HG02973 (cell line): ENCODE measurements at regions not wholly inside any gene's neighbourhood (a gene's known extent, or its start where the extent isn't known, plus 50 kb on each side); places are given as distances from the start of the nearest gene placed in this dataset.

Experiments used
- ATAC-seq: cut with Tn5 transposase; IDR thresholded peaks from one replicate; pipeline ENCODE4 v1.9.1; 2021; ENCODE audit warnings: moderate library complexity; ENCODE audit not compliant: unreplicated experiment

DNA sequence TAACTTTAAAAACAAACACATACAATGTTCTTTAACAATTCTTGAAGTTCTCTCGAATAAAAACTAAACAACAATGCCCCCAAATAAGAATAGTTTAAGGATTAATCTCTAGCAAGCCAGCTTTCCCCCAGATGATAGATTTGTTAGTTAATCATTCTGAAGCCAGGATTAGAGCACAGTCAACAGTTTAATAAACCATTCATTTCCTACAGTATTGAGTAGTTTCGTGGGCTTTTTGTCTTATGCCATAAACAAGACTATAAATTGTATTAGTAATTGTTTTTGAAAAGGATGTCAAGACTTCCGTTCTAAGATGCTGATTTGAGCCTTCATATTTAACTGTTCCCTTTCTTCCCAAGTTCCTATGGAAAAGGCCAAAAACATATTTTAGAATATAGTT, 136.6 kb downstream of the PIK3R1 start:
- no peak for ATAC-seq

DNA sequence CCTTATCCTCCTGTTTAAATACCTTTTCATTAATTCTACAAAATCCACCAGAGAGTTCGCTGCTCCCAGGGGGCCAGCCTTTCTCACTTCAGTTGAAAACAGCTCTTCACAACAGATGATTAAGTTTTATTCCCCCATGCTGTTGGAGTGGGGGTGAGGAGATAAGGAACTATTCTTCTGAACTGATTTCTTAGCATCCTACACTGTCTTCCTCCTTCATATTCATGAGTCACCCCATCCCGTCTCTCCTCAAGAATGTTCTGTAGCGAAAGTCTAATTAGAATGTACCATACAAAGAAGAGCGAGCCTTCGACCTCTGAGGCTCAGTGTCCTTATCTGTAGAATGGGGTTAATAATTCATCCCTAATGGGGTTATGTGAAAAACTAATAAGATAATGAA, 138.0 kb downstream of the PIK3R1 start:
- ATAC-seq = no peak

DNA sequence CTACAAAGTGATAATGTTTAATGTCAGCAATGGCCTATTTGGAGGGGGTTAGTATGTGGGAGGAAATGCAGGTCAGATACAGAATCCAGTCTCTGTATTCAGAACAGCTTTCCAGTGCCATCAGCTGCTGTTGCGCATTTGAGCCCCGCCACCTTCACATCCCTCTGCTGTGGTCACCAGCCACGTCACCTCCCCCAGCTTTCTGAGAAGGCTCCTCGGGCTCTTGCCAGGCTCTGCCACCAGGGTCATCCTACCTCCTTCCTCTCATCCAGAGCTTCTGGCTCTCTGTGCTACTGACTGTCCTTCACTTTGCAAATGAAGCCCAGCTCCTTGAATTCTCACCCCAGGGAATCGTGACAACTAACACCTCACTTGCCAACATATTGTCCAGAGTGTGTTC, 138.8 kb downstream of the PIK3R1 start:
- no peak for ATAC-seq

DNA sequence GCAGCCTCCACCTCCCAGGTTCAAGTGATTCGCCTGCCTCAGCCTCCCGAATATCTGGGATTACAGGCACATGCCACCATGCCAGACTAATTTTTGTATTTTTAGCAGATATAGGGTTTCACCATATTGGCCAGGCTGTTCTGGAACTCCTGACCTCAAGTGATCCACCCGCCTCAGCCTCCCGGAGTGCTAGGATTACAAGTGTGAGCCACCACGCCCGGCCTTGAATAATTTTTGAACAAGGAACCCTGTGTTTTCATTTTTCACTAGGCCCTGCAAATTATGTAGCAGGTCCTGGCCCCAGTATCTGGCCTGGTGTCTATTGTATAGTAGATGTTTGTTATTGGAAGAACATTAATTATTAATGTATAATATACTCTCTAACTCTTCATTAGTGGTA, 140.7 kb downstream of the PIK3R1 start:
- ATAC-seq = no peak

DNA sequence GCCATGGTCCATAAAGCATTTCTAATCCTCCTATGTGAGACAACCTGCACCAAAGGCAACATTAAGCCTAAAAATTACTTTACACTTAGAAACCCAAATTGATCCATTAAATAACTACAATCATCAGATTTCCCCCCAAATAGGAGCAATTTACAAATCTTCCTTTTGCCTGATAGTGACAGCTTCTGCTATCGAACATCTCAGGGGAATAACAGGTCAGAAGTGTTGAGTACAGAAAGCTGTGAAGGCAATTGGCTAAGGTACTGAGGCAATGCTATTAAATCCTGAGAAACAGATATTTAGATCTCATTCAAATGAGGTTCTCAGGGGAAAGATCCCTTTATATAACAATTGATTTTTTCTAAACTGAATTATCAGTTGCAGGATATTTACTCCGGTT, 141.1 kb downstream of the PIK3R1 start:
- no peak for ATAC-seq

DNA sequence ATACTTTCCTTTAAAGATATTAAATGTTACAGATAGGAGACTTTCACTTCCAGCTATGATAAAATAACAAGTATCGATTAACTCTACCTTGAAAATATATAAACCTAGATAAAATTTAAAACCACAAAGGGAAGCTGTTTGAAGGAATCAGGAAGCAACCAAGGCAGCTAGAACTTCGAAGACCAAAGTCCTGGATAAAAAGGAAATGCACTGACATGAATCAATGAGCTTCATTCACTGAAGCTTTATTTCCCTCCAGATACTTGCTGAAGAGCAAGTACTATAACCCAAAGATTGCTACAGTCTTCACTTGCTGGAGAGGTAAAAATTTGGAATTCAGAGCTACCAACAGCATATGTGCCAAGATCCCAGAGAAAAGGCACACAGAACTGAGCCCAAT, 144.1 kb downstream of the PIK3R1 start:
- no peak for ATAC-seq

DNA sequence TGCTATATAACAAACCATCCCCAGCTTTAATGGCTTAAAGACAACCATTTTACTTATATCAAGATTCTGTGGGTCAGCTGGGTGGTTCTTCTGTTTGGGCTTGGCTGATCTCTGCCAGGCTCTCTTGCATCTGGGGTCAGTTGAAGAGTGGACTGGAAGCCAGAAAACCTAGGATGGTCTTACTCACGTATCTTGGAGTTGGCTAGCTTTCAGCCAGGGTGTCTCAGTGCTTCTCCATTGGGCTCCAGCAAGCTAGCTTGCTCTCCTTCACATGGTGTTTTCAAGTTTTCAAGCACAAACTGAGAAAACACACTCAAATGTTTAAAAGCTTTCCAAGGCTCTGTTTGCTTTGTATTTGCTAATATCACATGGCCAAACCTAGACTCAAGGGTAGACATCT, 146.8 kb downstream of the PIK3R1 start:
- ATAC-seq = no peak

DNA sequence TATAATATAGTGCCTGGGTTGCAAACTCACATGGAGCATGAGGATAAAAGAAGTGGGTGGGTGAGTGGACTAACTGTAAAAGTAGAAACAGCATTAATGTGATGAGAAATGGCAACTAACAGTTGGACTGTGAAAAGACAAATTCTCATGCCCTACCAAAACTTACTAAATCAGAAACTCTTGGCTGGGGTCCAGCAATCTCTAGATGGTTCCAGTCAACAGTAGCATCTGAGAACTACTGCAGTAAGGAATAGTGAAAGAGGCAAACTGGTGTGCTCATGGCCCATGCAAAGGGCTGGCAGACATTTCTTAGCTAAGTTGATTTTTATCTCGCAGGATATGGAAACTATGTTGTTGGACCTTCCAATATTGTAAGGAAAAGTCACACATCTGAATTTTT, 150.3 kb downstream of the PIK3R1 start:
- ATAC-seq = no peak

DNA sequence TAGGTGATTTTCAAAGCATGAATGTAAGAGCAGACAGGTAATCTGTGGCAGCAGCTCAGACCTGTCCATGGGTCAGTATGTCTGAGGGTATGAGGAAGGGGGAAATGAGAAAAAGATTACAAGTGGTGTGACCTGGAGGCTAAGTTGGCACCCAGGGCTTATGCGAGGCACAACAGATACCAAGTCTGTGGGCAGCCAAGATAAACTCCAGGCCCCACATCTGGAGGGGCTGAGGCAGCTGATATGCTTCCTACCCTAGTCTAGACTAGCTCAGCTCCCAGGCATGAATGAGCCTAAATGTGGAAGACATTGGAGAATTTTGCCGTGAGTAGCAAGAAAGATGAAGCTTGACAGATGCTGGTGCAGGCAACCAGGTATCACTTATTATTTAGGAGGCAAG, 151.7 kb downstream of the PIK3R1 start:
- ATAC-seq = no peak

DNA sequence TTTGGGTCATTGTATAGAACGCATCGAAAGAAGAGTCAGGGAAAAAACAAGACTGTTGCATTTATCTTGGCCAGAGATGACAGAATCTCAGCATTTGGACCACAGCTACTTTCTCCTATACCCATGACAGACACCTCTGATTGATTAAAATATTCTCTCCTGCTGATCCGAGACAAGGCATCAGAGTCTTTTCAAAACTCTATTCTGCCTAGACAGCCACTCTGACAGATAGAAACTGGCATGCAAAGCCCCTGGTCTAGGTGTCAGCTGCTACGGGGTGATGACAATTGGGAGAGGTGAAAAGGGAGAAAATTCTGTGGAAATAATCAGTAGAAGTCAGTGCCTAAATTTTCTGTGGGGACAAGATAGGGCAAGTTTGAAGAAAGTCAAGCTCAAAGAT, 152.2 kb downstream of the PIK3R1 start:
- ATAC-seq = no peak

DNA sequence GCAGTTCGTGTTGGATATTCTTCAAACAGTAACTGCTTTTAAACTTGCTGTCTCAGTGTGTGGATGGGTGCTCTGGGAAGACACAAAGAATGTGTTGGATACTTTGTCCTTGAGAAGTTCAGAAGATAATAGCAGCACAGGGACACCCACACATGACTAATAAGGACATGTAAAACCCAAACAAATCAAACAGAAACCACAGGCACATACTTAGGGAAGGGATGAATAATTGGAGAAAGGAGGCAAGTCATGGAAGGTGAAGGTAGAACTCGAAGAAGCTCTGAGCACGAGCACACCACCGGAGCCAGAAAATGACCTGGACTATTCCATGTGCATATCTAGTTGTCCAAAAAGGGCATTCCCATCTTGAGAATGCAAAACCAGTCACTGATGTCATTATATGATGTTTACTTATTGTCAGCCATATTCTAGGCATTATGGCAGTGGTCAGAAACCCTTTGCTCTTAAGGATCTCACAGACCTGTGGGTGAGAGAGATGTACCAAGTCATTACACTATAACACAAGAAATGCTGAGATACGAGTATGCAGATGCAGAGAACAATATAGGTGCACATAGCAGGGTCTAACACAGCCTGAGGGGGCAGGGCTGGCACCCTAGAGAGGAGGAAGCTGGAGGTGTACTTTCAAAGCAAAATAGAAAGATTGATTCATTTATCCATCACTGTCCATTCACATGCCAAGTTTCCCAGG, 152.9 kb downstream of the PIK3R1 start:
- ATAC-seq = no peak

DNA sequence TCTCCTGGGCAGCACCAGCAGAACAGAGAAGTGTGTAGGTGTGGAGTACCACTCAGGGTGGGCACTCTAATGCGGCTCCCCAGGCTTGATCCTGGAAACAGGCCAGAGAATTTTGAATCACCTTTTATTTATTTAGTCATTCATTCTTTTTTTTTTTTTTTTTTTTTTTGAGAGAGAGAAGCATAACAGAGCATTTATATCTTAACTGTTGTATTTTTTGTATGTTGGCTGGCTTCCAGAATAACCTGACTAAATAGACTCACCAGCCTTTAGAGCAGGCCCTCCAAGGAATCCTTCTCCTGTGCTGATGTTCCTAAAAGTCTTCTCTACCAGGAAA, 153.4 kb downstream of the PIK3R1 start:
- peak; percentile 10 for ATAC-seq

DNA sequence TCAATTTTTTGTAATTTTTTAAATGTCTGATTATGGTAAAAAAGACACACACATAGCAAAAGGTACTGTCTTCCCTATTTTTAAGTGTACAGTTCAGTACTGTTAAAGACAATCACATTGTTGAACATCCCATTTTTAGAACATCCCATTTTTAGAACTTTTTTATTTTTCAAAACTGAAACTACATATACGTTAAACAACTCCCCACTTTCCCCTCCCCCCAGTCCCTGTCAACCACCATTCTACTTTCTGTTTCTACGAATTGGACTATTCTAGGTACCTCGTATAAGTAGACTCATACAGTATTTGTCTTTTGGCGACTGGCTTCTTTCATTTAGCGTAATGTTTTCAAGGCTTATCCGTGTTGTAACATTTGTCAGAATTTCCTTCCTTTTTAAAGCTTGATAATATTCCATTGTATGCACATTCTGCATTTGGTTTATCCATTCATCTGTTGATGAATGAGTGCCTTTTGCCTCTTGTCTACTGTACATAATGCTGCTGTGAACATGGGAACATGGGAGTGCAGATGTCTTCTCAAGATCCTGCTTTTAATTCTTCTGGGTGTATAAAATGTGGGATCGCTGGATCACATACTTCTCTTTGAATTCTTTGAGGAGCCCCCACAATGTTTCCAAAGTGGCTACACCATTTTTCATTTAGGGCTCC, 154.0 kb downstream of the PIK3R1 start:
- ATAC-seq = peak; percentile 82

DNA sequence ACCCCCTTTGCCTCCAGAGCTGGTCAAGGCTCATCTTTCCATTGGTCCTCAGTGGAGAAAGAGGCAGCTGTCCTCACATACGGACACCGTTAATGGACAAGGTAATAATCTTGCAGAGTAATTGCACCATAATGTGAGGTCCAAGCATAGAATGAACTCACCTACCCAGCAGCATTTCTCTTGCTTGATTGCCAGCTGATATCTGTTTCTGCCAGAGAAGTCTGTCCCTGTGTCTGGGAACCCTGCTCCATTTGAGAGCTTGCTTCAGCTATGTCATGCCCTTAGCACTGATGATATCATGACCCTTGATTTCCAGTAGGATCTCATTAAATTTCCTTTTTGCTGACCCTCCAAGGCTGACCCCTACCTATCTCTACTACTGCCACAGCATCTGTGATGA, 154.6 kb downstream of the PIK3R1 start:
- ATAC-seq = no peak

DNA sequence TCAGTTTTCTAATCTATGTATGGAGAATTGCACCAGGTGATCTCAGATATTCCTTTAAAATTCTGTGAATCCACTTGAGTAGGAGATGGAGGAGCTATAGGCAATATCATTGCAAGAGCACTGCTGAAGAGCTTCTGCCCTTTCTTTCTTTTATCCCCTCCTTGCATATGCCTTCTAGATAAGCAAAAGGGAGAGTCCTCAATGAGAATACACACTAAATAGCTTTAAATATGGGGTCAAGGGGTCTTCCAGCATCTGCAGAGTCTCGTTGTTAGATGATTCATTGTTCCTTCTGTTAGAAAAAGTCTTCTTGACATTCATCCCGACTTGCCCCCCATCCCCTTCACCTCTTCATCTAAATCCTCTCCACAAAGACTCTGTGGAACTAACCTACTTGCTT, 156.1 kb downstream of the PIK3R1 start:
- ATAC-seq = no peak

DNA sequence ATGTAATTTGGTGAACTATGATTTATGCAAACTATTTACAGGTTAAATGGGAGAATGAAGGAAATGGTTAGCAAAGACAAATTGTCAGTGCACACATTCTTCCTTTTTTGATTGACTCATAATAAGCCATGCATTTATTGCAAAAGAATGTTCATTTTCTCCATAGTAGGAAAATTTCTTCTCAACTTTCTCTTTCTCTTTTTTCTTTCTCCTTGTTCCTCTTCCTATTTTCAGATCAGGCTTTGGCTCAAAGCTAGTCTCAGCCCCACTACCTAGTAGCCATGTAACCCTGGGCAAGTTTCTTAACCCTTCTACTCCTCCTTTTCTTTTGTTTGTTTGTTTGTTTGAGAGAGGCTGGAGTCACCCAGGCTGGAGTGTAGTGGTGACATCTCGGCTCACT, 156.6 kb downstream of the PIK3R1 start:
- no peak for ATAC-seq

DNA sequence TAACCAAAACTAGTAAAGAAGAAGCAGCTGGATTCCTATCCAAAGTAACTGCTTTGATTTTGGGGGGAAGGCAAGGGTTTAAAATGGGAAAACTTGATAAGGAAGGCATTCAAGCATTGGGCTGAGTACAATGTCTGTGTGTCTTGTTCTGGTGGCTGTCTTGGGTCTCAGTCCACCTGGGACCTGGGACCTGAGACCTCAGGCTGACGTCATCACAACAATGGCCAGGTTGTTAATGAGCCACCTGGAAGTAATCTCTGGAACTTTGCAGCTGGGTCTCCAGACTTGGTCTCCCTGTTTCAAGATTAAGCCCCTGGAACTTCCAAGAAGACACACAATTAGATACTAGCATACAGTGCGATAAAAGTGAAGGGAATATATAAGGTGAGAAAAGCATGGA, 157.5 kb downstream of the PIK3R1 start:
- ATAC-seq = no peak

DNA sequence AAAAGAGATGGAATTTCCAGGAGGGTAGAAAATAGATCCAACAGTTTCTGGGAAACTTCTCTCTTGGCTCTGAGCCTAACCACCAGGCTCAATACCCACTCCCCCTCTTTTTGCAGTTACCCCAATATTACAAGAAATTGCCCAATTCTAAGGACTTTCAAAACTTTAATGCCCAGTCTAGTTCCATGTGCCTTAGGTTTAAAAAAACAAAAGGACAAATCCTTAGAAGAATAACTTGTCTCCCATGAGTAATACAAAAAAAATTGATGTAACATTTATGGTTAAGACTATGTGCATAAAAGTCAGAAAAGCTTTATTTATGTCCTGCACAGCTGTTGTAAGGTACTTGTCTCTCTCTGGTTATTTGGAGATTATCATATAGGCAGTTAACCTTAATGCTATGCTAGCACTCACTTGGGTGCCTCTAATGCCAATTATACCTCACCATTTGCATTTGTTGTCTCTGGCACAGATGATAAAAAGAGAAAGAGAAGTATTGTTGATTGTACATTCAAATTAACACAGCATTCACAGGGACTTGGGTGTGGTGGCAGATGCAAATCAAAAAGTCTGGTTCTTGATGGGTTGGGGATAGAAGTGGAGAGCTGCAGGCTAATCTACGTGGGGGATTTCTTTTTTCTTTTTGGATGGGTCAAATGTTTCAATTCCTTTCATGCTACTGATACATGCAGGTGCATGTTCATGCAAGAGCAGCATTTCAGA, 159.4 kb downstream of the PIK3R1 start:
- ATAC-seq = no peak

DNA sequence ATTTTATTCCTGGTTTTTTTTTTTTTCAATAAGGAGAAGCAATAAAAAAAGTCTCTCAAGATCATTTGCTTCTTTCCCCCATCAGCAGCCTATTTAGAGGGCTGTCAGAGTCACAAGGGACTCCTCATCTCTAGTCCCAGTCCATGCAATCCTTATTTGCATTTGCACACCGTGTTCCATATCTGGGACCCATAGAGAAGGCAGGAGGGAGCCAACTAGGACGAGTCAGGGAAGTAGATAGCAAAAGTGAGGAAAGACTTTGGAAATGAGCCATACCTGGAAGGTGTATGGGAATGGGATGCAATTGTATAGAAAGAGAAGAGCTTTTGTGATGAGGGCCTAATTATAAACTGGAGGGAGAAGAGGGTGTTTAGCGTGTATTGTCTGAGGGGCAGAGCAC, 160.0 kb downstream of the PIK3R1 start:
- no peak for ATAC-seq

DNA sequence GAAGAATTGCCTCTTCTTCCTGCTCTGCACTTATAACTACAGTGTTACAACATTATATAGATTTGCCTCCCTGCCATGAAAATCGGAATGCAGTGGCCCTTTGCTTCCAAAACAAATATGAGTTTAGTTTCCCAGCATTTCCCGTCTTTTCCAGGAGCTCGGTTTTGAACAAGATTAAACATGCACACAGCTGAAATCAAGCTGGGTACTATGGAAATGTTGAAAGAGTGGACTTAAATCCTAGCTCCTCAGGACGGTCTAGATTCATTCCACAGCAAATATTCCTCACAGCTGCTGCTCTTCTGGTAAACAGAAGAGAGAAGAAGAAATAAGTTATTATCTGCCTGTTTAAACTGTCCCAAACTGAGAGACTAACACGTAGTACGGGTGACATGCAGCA, 161.4 kb downstream of the PIK3R1 start:
- ATAC-seq = no peak

DNA sequence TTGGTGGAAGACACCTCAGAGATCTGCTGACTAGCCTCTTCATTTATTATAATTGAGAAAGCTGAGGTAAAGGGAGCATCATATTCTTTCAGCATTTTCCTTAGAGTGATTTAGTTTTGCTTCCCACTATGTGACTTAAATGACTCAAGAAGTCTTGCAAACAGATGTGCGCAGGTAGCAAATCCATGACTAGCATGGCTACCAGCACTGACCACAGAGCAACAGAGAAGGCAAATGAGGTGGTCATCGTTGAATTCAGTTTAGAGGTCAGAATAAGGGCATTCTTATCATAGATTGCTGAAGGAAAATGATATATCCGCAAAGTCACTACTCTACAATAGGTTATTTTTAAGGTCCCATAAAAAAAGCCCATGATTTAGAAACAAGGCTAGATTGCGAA, 162.2 kb downstream of the PIK3R1 start:
- no peak for ATAC-seq

DNA sequence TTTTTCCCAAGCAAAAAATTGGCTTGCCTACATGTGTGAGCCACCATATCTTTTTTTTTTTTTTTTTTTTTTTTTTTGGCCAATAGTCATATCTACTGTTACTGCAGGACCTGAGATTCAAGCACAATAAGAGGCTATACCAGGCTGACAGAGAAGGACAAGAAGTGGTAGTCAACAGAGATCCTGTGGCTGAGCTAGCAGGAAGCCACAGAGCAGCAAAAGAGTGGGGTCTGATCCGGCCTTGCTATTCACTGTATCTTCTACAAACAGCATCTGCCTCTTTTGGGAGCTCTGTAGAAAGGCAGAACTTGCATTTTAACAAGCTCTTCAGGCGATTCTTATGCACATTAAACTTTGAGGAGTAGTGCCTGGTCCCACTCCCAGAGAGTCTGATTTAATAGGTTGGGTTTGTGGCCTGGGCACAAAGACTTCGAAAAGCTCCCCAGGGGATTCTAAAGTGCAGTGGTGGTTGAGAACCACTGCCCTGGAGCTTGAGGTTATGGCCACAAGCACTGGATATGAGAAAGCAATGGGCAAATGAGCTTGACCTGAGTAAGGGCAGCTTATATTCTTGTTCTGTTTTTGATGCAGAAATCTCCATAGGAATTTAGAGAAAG, 162.8 kb downstream of the PIK3R1 start:
- ATAC-seq = peak; percentile 81
